Naive B cell (primary cell): ENCODE measurements at regions not wholly inside any gene's neighbourhood (a gene's known extent, or its start where the extent isn't known, plus 50 kb on each side); places are given as distances from the start of the nearest gene placed in this dataset.
A peak's percentile ranks its signal among the peaks of the same experiment; 100 is the strongest.

ENCODE experiments used
- ATAC-seq, 2 donors: fragments of 150-1000 bp; cut with Tn5 transposase; 2 replicates each; pipeline ENCODE4 v1.10.0; 2021; ENCODE audit warnings: low read depth in 2 of 2, mild to moderate bottlenecking in 2 of 2, moderate library complexity in 2 of 2
- DNase-seq: peaks from one replicate; pipeline ENCODE4 v3.0.0; 2022
- H3K27ac Mint-ChIP-seq, 6 donors: one replicate each; pipeline ENCODE4 v1.8.0; 2020 to 2022; ENCODE audit warnings: mild to moderate bottlenecking in 6 of 6, mixed read lengths in 6 of 6, moderate library complexity in 5 of 6, inconsistent platforms in 2 of 6
- H3K27me3 Mint-ChIP-seq, 3 donors: one replicate each; pipeline ENCODE4 v1.8.0; 2021 to 2022; ENCODE audit warnings: mixed read lengths in 3 of 3, mild to moderate bottlenecking in 1 of 3
- H3K36me3 Mint-ChIP-seq, 2 donors: one replicate each; pipeline ENCODE4 v1.8.0; 2020 to 2022; ENCODE audit warnings: mixed read lengths in 2 of 2, inconsistent platforms in 1 of 2, mild to moderate bottlenecking in 1 of 2
- H3K4me1 Mint-ChIP-seq, 3 donors: one replicate each; pipeline ENCODE4 v1.8.0; 2020 to 2022; ENCODE audit warnings: mixed read lengths in 3 of 3, inconsistent platforms in 1 of 3, mild to moderate bottlenecking in 1 of 3, moderate library complexity in 1 of 3
- H3K4me3 Mint-ChIP-seq, 8 donors: one replicate each; pipeline ENCODE4 v1.8.0; 2020 to 2022; ENCODE audit warnings: mild to moderate bottlenecking in 8 of 8, mixed read lengths in 8 of 8, moderate library complexity in 8 of 8, inconsistent platforms in 2 of 8
- H3K9me3 Mint-ChIP-seq, 7 donors: one replicate each; pipeline ENCODE4 v1.8.0; 2020 to 2022; ENCODE audit warnings: mixed read lengths in 7 of 7, mild to moderate bottlenecking in 5 of 7, inconsistent platforms in 2 of 7, moderate library complexity in 1 of 7

DNA sequence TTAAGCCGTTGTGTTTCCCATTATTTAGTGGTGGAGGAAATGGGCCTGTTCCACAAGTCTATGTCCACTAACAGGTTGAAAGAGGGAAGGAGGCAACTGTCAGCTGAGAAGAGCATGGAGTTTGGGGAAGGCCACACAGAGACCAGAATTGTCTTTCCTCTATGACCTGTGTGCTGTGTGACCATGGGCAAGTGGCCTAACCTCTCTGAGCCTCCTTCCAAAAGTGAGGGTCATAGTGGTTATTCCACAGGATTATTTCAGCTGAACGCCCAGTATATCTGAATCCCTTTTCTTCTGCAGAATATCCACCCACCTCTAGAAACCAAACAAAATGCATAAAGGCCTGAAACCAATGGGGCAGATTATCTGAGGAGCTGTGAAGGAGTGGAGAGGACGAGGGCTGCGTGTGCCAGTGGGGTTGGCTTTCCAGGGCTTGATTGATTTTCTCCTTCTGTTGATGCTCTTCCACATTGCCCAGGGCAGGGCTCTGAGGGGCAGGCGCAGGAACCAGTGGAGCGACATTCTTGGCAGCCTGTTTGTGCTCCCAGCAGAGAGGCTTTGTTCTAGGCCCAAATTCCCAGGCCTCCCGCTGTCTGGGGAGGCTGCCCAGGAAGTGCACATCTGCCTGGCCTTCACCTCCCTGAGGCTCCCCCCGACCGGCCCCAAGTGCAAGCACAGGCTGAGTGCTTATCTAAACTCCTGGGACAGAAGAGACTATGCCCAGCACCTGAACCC is 452.7 kb downstream of the BCL11B start:
- no peak overlapping the region for H3K4me3 Mint-ChIP-seq

DNA sequence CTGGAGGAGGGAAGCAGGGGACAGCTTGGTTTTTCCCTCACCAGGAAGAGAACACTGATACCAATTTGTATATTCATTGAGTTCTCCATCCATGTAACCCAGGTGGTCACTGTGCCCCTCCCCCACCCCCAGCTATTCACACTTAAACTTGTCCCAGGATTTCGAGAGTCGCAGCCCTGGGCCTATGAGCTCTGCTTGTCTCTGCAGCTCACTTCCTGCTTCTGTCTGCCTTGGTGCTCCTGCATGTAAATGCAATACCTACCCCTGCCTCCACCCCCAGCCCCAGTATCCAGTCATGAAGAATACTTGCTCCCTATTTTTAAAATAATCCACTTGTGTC is 452.2 kb downstream of the BCL11B start:
- H3K36me3 Mint-ChIP-seq = no peaks in the 10 kb centered on the region
- no peaks in the 10 kb centered on the region for H3K4me1 Mint-ChIP-seq
- no peak for ATAC-seq
- no peak overlapping the region for H3K27ac Mint-ChIP-seq
- no peaks in the 10 kb centered on the region for H3K27me3 Mint-ChIP-seq
- H3K9me3 Mint-ChIP-seq = peaks cover 0 to 16% (median 9%) of the 10 kb centered on the region in 7 donors
- H3K4me3 Mint-ChIP-seq = no peak overlapping the region
- no peak for DNase-seq

More for the DNA sequence above, 452.7 kb downstream of the BCL11B start:
- Mint-ChIP-seq H3K36me3 (no peaks in the 10 kb centered on the region), H3K27me3 (no peaks in the 10 kb centered on the region), H3K4me1 (no peaks in the 10 kb centered on the region), H3K27ac (peak overlapping the region in 1 of 6 donors; percentile 25), H3K9me3 (peaks cover 0 to 16% (median 9%) of the 10 kb centered on the region in 7 donors)
- DNase-seq (no peak), ATAC-seq (no peak)

DNA sequence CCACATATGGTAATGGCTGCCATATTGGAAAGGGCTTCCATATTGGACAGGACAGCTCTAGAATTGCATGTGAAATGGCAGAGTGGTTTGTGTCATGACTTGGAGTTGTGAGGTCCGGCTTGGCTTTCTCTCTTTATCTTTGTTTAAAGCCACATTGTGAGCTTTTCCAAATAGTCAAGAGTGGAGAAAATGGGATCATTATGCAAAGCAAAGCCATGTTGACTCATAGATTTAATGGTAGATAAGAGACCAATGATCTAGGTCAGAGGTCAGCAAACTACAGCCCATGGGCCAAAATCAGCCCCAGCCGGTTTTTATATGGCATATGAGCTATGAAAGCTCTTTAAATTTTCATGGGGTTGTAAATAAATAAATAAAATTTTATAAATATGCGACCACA is 449.1 kb downstream of the BCL11B start:
- H3K4me3 Mint-ChIP-seq = no peak overlapping the region
- H3K27ac Mint-ChIP-seq = no peak overlapping the region

DNA sequence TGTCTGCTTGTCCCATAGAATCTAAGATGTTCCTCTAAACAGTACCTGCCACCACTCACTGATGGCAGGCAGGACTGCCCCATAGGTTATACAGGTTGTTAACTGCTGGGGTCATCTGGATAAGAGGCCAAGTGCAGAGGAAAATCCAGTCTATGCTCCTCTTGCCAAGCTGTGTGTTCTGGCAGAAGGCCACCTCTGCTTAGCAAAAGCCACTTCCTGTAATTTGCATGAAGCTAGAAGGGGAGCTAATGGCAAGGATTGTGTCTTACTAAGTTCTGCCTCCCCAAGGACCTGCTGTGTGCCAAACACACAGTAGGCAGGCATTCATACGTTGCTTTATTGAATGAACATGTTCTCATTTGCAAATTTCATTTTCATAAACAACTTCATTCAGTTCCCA is 445.4 kb downstream of the BCL11B start:
- no peak for ATAC-seq

More for the DNA sequence above, 449.1 kb downstream of the BCL11B start:
- no peaks in the 10 kb centered on the region for H3K36me3 Mint-ChIP-seq
- H3K27me3 Mint-ChIP-seq = no peaks in the 10 kb centered on the region
- no peaks in the 10 kb centered on the region for H3K4me1 Mint-ChIP-seq
- no peak for ATAC-seq
- no peak for DNase-seq
- peaks cover 0 to 13% (median 2%) of the 10 kb centered on the region in 7 donors for H3K9me3 Mint-ChIP-seq

DNA sequence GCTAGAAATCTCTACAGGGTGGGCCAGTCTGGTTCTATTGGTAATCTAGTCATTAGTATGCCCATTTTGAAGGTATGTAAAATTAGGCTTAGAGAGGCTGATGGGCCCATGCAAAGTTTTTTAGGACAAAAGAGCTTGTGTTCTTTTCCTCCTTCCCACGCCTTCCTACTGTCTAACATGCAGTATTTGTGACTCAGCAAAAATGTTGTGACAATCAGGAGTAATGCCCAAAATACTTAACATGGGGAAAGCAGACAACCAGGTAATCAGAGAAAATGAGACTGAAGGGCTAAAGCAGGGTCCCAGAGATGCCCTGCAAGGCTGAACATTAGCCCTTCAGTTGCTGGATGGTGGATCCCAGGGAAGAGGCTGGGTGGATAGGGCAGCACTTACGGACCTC is 437.9 kb downstream of the BCL11B start:
- ATAC-seq (no peak), DNase-seq (no peak)
- H3K36me3 Mint-ChIP-seq = no peaks in the 10 kb centered on the region
- no peak overlapping the region for H3K27ac Mint-ChIP-seq
- no peak overlapping the region for H3K4me3 Mint-ChIP-seq
- no peaks in the 10 kb centered on the region for H3K27me3 Mint-ChIP-seq
- H3K9me3 Mint-ChIP-seq = peaks cover 1 to 9% (median 4%) of the 10 kb centered on the region in 7 donors
- no peaks in the 10 kb centered on the region for H3K4me1 Mint-ChIP-seq

More for the DNA sequence above, 445.4 kb downstream of the BCL11B start:
- Mint-ChIP-seq H3K36me3 (no peaks in the 10 kb centered on the region), H3K27ac (no peak overlapping the region), H3K4me1 (no peaks in the 10 kb centered on the region), H3K4me3 (no peak overlapping the region), H3K27me3 (no peaks in the 10 kb centered on the region), H3K9me3 (peaks cover 0 to 8% (median 2%) of the 10 kb centered on the region in 7 donors)
- DNase-seq = no peak

DNA sequence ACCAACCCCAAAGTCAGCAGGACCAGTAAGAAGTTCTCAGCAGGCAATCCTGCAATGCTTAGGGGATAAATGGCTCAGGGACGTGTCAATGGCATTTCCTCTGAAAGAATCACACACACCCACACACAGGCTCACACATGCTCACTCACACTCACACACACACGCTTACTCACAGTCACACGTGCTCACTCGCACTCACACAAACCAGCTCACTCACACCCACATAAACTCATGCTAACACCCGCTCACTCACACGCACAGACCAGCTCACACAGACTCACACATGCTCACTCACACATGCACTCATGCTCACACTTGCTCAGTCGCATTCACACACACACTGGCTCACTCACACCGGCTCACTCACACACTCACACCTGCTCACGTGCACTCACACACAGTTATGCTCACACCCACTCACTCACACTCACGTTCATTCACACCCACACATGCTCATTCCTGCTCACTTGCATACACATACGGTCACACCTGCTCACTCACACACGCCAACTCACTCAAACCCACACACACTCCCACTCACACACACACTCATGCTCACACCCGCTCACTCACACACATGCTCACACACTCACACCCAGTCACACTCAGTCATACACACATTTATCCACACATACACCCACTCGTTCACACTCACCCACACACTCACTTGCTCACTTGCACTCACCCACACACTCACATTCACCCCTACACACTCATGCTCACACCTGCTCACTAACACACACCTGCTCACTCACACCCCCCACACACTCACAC is 436.8 kb downstream of the BCL11B start:
- Mint-ChIP-seq H3K4me3 (no peak overlapping the region), H3K27me3 (no peaks in the 10 kb centered on the region), H3K27ac (no peak overlapping the region), H3K9me3 (peaks cover 2 to 9% (median 4%) of the 10 kb centered on the region in 7 donors), H3K4me1 (no peaks in the 10 kb centered on the region), H3K36me3 (no peaks in the 10 kb centered on the region)
- no peak for ATAC-seq
- no peak for DNase-seq

DNA sequence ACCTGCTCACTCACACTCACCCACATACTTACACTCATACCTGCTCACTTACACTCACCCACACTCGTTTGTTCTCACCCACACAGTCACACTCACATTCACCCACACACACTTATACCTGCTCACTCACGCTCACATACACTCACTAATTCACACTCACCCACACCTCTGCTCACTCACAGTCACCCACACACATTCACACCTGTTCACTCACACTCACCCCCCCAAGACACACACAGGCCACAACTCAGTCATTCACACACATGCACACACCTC is 436.2 kb downstream of the BCL11B start:
- Mint-ChIP-seq H3K36me3 (no peaks in the 10 kb centered on the region), H3K27me3 (no peaks in the 10 kb centered on the region), H3K4me3 (no peak overlapping the region), H3K4me1 (no peaks in the 10 kb centered on the region), H3K27ac (no peak overlapping the region), H3K9me3 (peaks cover 2 to 9% (median 4%) of the 10 kb centered on the region in 7 donors)
- no peak for DNase-seq
- no peak for ATAC-seq

DNA sequence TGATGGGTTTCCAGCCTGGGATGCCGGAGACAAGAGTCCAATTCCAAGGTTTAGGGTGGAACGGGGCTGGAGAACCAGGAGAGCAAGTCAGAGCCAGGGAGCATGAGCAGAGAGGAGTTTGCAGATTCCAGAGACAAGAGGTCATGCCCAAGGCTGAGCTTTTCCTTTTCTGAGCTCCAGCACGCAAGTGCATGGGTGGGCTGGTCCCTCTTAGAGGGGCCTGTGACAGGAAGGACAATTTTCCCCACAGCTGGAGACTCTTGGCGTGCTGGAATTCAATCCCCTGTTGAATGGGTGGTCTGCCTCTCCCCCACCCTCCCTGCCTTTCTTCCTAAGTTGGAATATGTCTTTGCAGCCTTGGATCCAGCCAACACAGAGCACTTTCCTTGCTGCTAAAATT is 431.9 kb downstream of the BCL11B start:
- Mint-ChIP-seq H3K27ac (no peak overlapping the region), H3K4me1 (no peaks in the 10 kb centered on the region), H3K27me3 (peaks cover 0 to 4% (median 0%) of the 10 kb centered on the region in 3 donors), H3K9me3 (peaks cover 0 to 6% (median 4%) of the 10 kb centered on the region in 7 donors), H3K4me3 (no peak overlapping the region), H3K36me3 (no peaks in the 10 kb centered on the region)
- ATAC-seq (no peak), DNase-seq (no peak)

DNA sequence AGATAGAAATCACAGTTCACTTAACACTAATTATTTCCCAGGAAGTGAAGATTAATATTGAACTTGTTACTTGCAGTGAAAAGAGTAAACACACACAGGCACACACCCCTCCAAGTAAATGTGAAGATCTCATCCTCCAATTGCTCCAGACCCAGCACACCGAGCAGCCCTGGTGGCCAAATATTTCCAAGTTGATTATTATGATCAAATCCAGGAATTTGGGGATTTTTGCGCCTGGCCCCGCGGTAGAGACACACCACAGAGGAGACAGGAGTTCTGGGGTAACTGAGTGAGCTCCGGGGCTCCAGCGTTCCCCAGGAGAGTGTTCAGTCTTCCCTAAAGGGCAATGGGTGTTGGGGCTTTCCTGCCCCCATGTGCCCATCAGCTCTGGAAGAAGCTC is 431.5 kb downstream of the BCL11B start:
- peak overlapping the region in 1 of 8 donors; percentile 17 for H3K4me3 Mint-ChIP-seq
- DNase-seq (no peak), ATAC-seq (no peak)
- no peaks in the 10 kb centered on the region for H3K36me3 Mint-ChIP-seq
- no peaks in the 10 kb centered on the region for H3K4me1 Mint-ChIP-seq
- H3K27me3 Mint-ChIP-seq = peaks cover 0 to 4% (median 0%) of the 10 kb centered on the region in 3 donors
- no peak overlapping the region for H3K27ac Mint-ChIP-seq
- H3K9me3 Mint-ChIP-seq = peaks cover 0 to 6% (median 4%) of the 10 kb centered on the region in 7 donors

DNA sequence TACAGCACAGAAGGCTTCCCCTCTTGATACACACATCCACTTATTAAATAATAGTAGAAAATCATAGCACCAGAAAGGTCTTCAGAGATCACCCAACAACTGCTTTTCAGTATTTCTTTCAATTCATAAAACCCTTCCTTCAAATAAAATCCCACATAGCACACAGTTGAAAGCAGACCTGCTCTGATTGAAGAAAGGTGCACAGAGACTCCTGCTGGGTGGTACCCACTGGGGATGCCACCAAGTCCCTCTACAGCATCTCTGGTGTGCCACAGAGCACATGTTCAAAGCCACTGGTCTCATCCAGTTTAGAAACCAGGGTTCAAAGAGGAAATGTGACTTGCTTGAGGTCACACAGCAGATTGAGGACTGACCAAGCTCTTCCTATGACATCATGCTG is 427.5 kb downstream of the BCL11B start:
- Mint-ChIP-seq H3K36me3 (no peaks in the 10 kb centered on the region), H3K4me3 (no peak overlapping the region), H3K27me3 (peaks cover 0 to 4% (median 0%) of the 10 kb centered on the region in 3 donors), H3K9me3 (peaks cover 0 to 13% (median 3%) of the 10 kb centered on the region in 7 donors), H3K4me1 (no peaks in the 10 kb centered on the region), H3K27ac (peak overlapping the region in 1 of 6 donors; percentile 11)
- no peak for DNase-seq
- no peak for ATAC-seq

DNA sequence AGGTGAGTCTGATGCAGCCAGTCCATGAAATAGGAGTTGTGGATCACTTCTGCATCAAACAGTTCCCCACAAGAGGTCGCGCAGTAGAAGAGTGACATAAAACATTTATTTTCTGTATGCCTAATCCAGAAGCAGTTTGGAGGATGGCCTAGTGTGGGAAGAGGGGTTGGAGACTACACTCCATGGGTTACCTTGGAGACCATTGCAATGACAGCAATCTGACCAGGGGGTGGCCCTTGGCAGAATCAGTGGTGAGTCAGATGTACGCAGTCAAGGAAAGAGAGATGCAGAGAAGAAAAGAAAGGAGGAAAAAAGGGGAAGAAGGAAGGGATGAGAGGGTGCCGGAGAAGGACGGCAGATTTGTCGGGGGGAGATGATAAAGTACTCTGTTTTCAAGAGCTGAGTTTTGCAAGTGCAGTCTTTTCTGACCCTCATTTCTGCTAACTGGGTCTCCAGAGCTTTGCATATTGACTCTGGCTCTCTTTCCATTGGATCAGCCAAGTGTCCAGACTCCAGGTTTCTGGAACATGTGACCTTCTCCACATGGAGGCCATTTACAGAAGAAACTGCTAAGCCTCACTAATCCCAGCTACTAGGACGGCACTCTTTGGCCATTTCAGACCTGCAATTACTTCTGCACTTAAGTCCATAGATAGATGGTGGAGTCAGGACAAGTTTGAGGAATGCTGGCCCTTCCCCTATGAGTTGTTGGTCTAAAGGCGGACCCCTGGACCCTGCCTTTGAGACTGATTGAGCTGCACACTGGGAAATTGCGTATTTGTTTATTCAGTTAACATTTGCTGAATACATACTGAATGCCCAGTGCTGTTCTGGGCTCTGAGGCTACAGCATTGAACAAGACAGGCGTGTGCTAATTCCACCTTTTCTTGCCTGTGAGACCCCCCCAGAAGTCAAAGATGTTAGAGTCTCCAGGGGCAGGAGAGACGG is 424.2 kb downstream of the BCL11B start:
- Mint-ChIP-seq H3K4me1 (no peaks in the 10 kb centered on the region), H3K27ac (no peak overlapping the region), H3K27me3 (peaks cover 0 to 4% (median 0%) of the 10 kb centered on the region in 3 donors), H3K9me3 (peaks cover 0 to 14% (median 3%) of the 10 kb centered on the region in 7 donors), H3K4me3 (no peak overlapping the region), H3K36me3 (no peaks in the 10 kb centered on the region)
- DNase-seq (no peak), ATAC-seq (no peak)

DNA sequence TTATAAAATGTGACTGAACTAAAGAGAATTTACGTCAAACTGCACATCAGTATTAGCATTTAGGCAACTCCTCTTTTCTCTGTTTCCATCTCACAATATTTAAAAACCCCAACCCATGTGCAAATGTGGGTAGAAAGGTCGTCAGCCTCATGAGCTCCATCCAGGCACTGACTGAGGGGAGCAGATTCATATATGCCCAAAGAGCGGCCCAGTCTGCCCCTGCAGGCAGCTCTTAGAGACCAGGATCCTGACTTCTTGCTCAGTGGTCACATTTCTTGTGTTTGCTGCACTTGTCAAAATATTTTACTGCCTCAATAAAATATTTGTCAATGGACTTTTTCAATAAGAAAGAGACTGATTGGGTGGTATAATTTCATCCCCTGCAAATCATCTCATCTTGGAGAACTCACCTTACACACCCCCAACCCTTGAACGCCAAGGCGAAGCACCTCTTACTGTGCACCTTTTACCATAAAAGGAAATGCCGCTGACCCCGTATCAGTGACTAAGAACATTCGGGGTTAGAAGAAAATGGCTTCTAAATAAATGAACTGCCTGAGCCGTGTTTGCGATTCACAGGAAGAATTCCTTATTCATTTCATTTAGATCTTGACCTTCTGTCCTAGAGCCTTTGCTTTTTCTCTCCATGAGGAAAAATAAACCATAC is 418.8 kb downstream of the BCL11B start:
- ATAC-seq = no peak
- Mint-ChIP-seq H3K4me3 (no peak overlapping the region), H3K4me1 (no peaks in the 10 kb centered on the region), H3K27me3 (peaks cover 0 to 8% (median 0%) of the 10 kb centered on the region in 3 donors), H3K27ac (no peak overlapping the region), H3K36me3 (no peaks in the 10 kb centered on the region), H3K9me3 (peaks cover 0 to 14% (median 2%) of the 10 kb centered on the region in 7 donors)
- DNase-seq = no peak
